ENCODE measurements at regions not wholly inside any gene's neighbourhood (a gene's known extent, or its start where the extent isn't known, plus 50 kb on each side); places are given as distances from the start of the nearest gene placed in this dataset.

DNA sequence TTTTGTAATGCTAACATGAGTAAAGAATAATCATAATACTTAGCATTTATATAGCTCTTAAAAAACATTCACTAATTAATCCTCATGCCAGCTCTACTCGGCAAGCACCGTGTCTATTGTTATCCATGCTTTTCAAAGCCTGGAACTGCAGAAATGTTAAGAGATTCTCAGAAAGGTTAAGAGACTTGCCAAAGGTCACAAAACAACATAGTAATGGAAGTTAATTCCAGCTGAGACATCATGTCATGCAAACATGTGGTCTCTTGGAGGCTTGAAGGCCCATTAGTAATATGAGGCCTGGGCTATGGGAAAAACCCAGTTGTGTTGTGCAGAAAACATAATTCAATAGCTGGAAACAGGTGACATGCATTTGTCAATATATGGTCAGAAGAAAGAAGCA lies 389.9 kb upstream of the GOT2 start:
- no peaks in the 10 kb centered on the region for H3K36me3 ChIP-seq (ENCODE audit: insufficient read depth, low read length)
- no peaks in the 10 kb centered on the region for H3K9me3 ChIP-seq (ENCODE audit: low read depth, low read length)
- no peaks in the 10 kb centered on the region for H3K79me2 ChIP-seq (ENCODE audit: insufficient read depth, low read length)
- TF ChIP-seq, protein P1, sequence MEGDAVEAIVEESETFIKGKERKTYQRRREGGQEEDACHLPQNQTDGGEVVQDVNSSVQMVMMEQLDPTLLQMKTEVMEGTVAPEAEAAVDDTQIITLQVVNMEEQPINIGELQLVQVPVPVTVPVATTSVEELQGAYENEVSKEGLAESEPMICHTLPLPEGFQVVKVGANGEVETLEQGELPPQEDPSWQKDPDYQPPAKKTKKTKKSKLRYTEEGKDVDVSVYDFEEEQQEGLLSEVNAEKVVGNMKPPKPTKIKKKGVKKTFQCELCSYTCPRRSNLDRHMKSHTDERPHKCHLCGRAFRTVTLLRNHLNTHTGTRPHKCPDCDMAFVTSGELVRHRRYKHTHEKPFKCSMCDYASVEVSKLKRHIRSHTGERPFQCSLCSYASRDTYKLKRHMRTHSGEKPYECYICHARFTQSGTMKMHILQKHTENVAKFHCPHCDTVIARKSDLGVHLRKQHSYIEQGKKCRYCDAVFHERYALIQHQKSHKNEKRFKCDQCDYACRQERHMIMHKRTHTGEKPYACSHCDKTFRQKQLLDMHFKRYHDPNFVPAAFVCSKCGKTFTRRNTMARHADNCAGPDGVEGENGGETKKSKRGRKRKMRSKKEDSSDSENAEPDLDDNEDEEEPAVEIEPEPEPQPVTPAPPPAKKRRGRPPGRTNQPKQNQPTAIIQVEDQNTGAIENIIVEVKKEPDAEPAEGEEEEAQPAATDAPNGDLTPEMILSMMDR (IDR thresholded peaks at IDR 0.05; ENCODE audit: extremely low read depth, low read depth, low read length), result no peak
- no peaks in the 10 kb centered on the region for H3K27me3 ChIP-seq (ENCODE audit: insufficient read depth, low read length)
- no peaks in the 10 kb centered on the region for H4K20me1 ChIP-seq (ENCODE audit: insufficient read depth, low read length)
- no peak overlapping the region for H3K27ac ChIP-seq (ENCODE audit: low read depth, low read length)
- no peak overlapping the region for H2AFZ ChIP-seq (ENCODE audit: low read length)
- no peak overlapping the region for H3K4me3 ChIP-seq (ENCODE audit: insufficient read depth, low read length)
- no peaks in the 10 kb centered on the region for H3K4me1 ChIP-seq (ENCODE audit: insufficient read depth, low read length)
- no peak overlapping the region for H3K4me2 ChIP-seq (ENCODE audit: insufficient read depth, low read length)
- DNase-seq (ENCODE audit: insufficient read length, low spot score, missing footprints), result no peak

DNA sequence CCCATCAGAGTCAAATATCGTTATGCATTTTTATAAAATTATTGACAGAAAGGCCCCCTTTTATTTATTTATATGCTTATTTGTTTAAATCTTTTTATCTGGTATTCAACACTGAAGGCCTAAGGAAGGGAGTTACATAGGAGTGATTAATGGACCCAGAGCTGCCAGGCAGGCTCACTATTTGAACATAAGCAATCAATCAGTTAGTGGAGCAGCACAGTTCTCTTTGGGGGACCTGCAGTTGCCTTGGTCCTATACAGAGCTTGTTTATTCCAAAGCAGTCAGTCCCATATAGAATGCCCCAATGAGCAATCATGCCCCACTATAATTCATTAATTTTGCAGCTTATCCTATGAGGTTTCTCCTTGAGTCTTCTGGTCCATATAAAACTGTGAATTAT lies 389.4 kb upstream of the GOT2 start:
- TF ChIP-seq, protein P1 (IDR thresholded peaks at IDR 0.05; ENCODE audit: extremely low read depth, low read depth, low read length), result no peak
- no peaks in the 10 kb centered on the region for H3K27me3 ChIP-seq (ENCODE audit: insufficient read depth, low read length)
- no peaks in the 10 kb centered on the region for H3K4me1 ChIP-seq (ENCODE audit: insufficient read depth, low read length)
- H3K4me2 ChIP-seq (ENCODE audit: insufficient read depth, low read length), result no peak overlapping the region
- H3K79me2 ChIP-seq (ENCODE audit: insufficient read depth, low read length), result no peaks in the 10 kb centered on the region
- no peaks in the 10 kb centered on the region for H3K9me3 ChIP-seq (ENCODE audit: low read depth, low read length)
- no peak overlapping the region for H3K4me3 ChIP-seq (ENCODE audit: insufficient read depth, low read length)
- no peak overlapping the region for H2AFZ ChIP-seq (ENCODE audit: low read length)
- no peaks in the 10 kb centered on the region for H3K36me3 ChIP-seq (ENCODE audit: insufficient read depth, low read length)
- H4K20me1 ChIP-seq (ENCODE audit: insufficient read depth, low read length), result no peaks in the 10 kb centered on the region
- no peak overlapping the region for H3K27ac ChIP-seq (ENCODE audit: low read depth, low read length)
- DNase-seq (ENCODE audit: insufficient read length, low spot score, missing footprints), result no peak

DNA sequence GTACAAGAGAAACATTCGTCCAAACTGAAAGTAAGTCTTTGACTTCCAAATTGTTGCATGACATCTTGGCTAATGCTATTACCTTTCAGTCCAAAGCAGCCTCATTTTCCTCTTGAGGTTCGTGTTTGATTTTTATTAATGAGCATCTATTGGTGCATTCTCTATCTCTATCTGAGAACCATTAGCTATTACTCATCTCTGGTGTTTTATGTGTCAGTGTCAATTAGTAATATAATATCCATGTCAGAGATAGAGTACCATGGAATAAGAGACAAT lies 388.1 kb upstream of the GOT2 start:
- Histone ChIP-seq H3K4me1 (ENCODE audit: insufficient read depth, low read length) (no peaks in the 10 kb centered on the region), H3K9me3 (ENCODE audit: low read depth, low read length) (no peaks in the 10 kb centered on the region), H3K79me2 (ENCODE audit: insufficient read depth, low read length) (no peaks in the 10 kb centered on the region)

DNA sequence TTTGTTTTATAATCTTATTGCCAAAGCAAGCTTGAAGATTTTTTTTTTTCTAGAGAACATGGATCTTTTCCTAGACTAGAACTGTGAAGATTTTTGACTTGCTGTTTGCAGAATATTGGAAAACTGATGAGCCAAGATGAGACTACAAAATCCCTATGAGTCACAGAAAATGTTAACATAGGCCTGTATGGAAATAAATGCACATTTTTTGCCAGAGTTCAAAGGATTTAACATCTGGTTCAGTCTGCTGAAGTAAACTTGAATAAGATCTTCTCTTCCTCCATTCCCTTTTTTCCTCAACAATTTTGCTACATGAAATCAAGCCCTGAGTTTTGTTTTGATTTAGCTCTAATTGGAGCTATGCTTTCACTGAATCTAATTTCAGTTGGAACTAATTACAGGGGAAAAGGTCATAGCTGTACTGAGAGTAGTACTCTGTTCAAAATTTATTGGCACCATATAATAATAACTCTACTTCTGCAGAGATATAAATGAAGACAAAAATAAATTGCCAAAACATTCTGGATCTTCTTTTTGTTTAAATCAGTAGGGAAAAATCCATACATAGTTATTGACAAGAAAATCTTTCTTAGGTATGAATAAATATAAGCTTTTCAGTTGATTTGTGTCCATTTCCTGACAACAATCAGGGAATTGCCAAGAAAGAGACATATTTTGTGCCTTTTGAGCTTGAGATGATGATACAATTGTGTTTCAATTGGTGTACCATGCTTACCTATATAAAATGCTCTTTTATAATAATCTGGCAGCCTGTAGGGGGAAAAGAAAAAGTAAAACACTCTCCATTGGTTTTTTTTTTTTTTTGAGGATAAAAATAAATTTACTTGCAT lies 387.5 kb upstream of the GOT2 start:
- TF ChIP-seq, protein P1 (IDR thresholded peaks at IDR 0.05; ENCODE audit: extremely low read depth, low read depth, low read length), result no peak
- no peaks in the 10 kb centered on the region for H4K20me1 ChIP-seq (ENCODE audit: insufficient read depth, low read length)
- H3K4me1 ChIP-seq (ENCODE audit: insufficient read depth, low read length), result no peaks in the 10 kb centered on the region
- no peaks in the 10 kb centered on the region for H3K9me3 ChIP-seq (ENCODE audit: low read depth, low read length)
- no peak overlapping the region for H3K4me2 ChIP-seq (ENCODE audit: insufficient read depth, low read length)
- no peak overlapping the region for H3K4me3 ChIP-seq (ENCODE audit: insufficient read depth, low read length)
- no peaks in the 10 kb centered on the region for H3K27me3 ChIP-seq (ENCODE audit: insufficient read depth, low read length)
- DNase-seq (ENCODE audit: insufficient read length, low spot score, missing footprints), result peak; percentile 21
- no peak overlapping the region for H2AFZ ChIP-seq (ENCODE audit: low read length)
- H3K36me3 ChIP-seq (ENCODE audit: insufficient read depth, low read length), result no peaks in the 10 kb centered on the region
- no peaks in the 10 kb centered on the region for H3K79me2 ChIP-seq (ENCODE audit: insufficient read depth, low read length)
- H3K27ac ChIP-seq (ENCODE audit: low read depth, low read length), result no peak overlapping the region

More for the DNA sequence above, 388.1 kb upstream of the GOT2 start:
- no peaks in the 10 kb centered on the region for H4K20me1 ChIP-seq (ENCODE audit: insufficient read depth, low read length)
- no peak for DNase-seq (ENCODE audit: insufficient read length, low spot score, missing footprints)
- no peaks in the 10 kb centered on the region for H3K27me3 ChIP-seq (ENCODE audit: insufficient read depth, low read length)
- no peaks in the 10 kb centered on the region for H3K36me3 ChIP-seq (ENCODE audit: insufficient read depth, low read length)
- no peak overlapping the region for H3K27ac ChIP-seq (ENCODE audit: low read depth, low read length)
- TF ChIP-seq, protein P1 (IDR thresholded peaks at IDR 0.05; ENCODE audit: extremely low read depth, low read depth, low read length), result no peak
- no peak overlapping the region for H3K4me3 ChIP-seq (ENCODE audit: insufficient read depth, low read length)
- H3K4me2 ChIP-seq (ENCODE audit: insufficient read depth, low read length), result no peak overlapping the region
- H2AFZ ChIP-seq (ENCODE audit: low read length), result no peak overlapping the region
